ENCODE measurements at regions not wholly inside any gene's neighbourhood (a gene's known extent, or its start where the extent isn't known, plus 50 kb on each side); places are given as distances from the start of the nearest gene placed in this dataset.
A peak's percentile ranks its signal among the peaks of the same experiment; 100 is the strongest.
"Not testable (repeated sequence)": the region's sequence is repeated elsewhere in the genome, so short reads cannot be mapped to it uniquely, and the experiment has no call there.

DNA sequence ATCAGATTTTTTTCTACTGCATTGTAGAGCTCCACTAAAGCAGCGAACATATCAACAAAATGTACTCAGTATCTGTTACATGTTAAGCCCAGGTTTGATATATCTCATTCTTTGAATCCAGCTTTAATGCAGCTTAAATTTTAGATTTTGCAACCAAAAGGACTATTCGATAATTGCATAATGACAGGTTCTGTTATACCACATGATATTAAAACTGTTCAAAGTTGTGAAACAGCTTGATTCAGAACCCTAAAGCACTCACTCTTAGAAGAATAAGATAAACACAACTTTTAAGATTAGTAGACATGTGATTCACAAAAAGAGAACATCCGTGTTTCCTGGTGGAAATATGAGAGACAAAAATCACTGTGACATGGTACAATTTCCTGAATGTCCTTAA lies 427.9 kb downstream of the CDH11 start:
- Histone ChIP-seq H3K9me3 (ENCODE audit: low read depth, low read length) (no peaks in the 10 kb centered on the region), H3K27ac (no peak overlapping the region), H3K9ac (ENCODE audit: insufficient read length) (no peak overlapping the region), H3K36me3 (ENCODE audit: insufficient read depth, low read length) (no peaks in the 10 kb centered on the region), H3K4me3 (no peak overlapping the region)
- DNase-seq (ENCODE audit: low read depth, low spot score), result no peak
- TF ChIP-seq FOXP2 (optimal IDR thresholded peaks at IDR 0.05; ENCODE audit: control extremely low read depth, extremely low read length, insufficient read depth), result no peak
- no peak for TF ChIP-seq POLR2AphosphoS5 (IDR thresholded peaks at IDR 0.05; ENCODE audit: borderline replicate concordance, low read depth, low read length)
- no peak for TF ChIP-seq EZH2 (IDR thresholded peaks at IDR 0.05)

- DNase-seq (ENCODE audit: low read depth, low spot score), result no peak
- Histone ChIP-seq H3K27ac (no peak overlapping the region), H3K9me3 (ENCODE audit: low read depth, low read length) (no peaks in the 10 kb centered on the region), H3K36me3 (ENCODE audit: insufficient read depth, low read length) (no peaks in the 10 kb centered on the region), H3K9ac (ENCODE audit: insufficient read length) (no peak overlapping the region), H3K4me3 (no peak overlapping the region; the same call in 1 of the 2 replicates)
- TF ChIP-seq EZH2 (IDR thresholded peaks at IDR 0.05), result no peak
- no peak for TF ChIP-seq FOXP2 (optimal IDR thresholded peaks at IDR 0.05; ENCODE audit: control extremely low read depth, extremely low read length, insufficient read depth)
- no peak for TF ChIP-seq POLR2AphosphoS5 (IDR thresholded peaks at IDR 0.05; ENCODE audit: borderline replicate concordance, low read depth, low read length)
Observed at GRCh38 chr16:64687786-64688185, 434.1 kb downstream of the CDH11 start.

DNA sequence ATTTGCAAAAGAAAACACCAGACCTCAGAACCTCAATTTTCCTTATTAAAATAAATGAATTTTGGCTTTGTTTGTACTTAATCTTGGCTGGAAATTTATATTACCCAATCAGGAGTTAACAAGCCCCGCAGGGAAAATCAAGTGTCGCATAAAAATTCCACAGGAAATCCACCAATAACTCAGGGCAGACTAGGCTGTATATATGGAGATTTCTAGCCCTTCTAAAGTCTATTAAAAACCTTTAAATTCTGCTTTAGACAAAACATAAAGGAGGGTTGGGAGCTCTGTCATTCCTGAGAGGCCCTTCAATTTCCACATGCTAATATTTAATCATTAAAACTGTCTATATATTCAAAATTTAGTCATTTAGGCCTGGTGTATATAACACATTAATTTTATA lies 434.7 kb downstream of the CDH11 start:
- no peaks in the 10 kb centered on the region for H3K9me3 ChIP-seq (ENCODE audit: low read depth, low read length)
- TF ChIP-seq EZH2 (IDR thresholded peaks at IDR 0.05), result no peak
- no peak for TF ChIP-seq FOXP2 (optimal IDR thresholded peaks at IDR 0.05; ENCODE audit: control extremely low read depth, extremely low read length, insufficient read depth)
- TF ChIP-seq POLR2AphosphoS5 (IDR thresholded peaks at IDR 0.05; ENCODE audit: borderline replicate concordance, low read depth, low read length), result peak; percentile 67; the same call in 1 of the 2 replicates
- DNase-seq (ENCODE audit: low read depth, low spot score), result peak; percentile 82

GRCh38 chr16:64679976-64680690 lies 441.7 kb downstream of the CDH11 start:
- no peak for DNase-seq (ENCODE audit: low read depth, low spot score)
- Histone ChIP-seq H3K27ac (no peak overlapping the region), H3K4me3 (no peak overlapping the region), H3K9ac (ENCODE audit: insufficient read length) (no peak overlapping the region), H3K36me3 (ENCODE audit: insufficient read depth, low read length) (no peaks in the 10 kb centered on the region), H3K9me3 (ENCODE audit: low read depth, low read length) (no peaks in the 10 kb centered on the region)
- TF ChIP-seq FOXP2 (optimal IDR thresholded peaks at IDR 0.05; ENCODE audit: control extremely low read depth, extremely low read length, insufficient read depth) (no peak), EZH2 (IDR thresholded peaks at IDR 0.05) (no peak)

More for the DNA sequence above, 434.7 kb downstream of the CDH11 start:
- Histone ChIP-seq H3K9ac (ENCODE audit: insufficient read length) (no peak overlapping the region), H3K36me3 (ENCODE audit: insufficient read depth, low read length) (no peaks in the 10 kb centered on the region), H3K27ac (no peak overlapping the region), H3K4me3 (no peak overlapping the region)

DNA sequence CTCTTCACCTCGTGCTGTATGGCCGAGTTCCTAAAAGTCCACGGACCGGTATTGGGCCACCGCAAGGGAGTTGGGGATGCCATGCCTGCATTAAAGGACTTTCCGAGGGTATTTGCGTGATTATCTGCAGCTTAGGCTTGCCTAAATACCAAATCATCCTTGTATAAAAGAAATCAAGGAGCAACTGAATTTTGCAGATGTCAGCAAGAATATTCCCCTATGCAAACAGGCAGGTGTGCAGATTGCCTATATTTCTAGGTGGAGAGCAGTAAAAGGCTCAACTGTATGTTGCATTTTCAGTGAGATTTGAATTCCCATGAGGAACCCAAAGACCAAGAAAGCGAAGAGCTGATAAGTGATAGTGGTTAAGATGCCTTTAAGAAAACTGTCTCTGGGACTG lies 452.3 kb downstream of the CDH11 start:
- H3K9me3 ChIP-seq (ENCODE audit: low read depth, low read length), result no peaks in the 10 kb centered on the region
- H3K27ac ChIP-seq, result no peak overlapping the region
- no peak for TF ChIP-seq EZH2 (IDR thresholded peaks at IDR 0.05)
- no peak for TF ChIP-seq FOXP2 (optimal IDR thresholded peaks at IDR 0.05; ENCODE audit: control extremely low read depth, extremely low read length, insufficient read depth)
- no peak for TF ChIP-seq POLR2AphosphoS5 (IDR thresholded peaks at IDR 0.05; ENCODE audit: borderline replicate concordance, low read depth, low read length)
- DNase-seq (ENCODE audit: low read depth, low spot score), result no peak
- H3K9ac ChIP-seq (ENCODE audit: insufficient read length), result no peak overlapping the region
- H3K36me3 ChIP-seq (ENCODE audit: insufficient read depth, low read length), result no peaks in the 10 kb centered on the region
- no peak overlapping the region for H3K4me3 ChIP-seq

DNA sequence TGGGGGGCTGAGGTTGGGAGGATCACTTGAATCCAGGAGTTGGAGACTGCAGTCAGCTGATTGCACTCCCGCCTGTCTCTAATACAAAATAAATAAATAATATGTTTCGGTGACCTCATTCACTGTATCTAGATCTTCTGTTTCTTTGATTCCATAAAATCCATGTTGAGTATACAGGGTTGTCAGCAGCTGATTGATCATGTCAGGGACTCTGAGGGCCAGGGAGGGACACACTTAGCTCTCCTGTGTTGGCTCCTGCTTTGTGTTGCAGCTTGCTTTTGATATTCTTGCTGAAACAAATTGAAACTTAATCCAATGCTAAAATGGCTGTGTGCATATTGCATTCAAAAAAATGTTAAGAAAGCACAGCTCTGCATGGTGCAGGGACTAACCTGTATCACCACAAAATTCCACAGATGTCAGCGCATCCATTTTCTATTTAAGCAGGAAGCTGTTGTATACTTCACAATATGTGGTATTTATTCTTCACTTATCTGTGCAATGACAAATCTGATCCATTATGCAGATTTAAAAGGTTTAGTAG lies 454.5 kb downstream of the CDH11 start:
- TF ChIP-seq EZH2 (IDR thresholded peaks at IDR 0.05), result no peak
- no peak for TF ChIP-seq POLR2AphosphoS5 (IDR thresholded peaks at IDR 0.05; ENCODE audit: borderline replicate concordance, low read depth, low read length)
- TF ChIP-seq FOXP2 (optimal IDR thresholded peaks at IDR 0.05; ENCODE audit: control extremely low read depth, extremely low read length, insufficient read depth), result no peak
- H3K4me3 ChIP-seq, result no peak overlapping the region
- H3K9ac ChIP-seq (ENCODE audit: insufficient read length), result no peak overlapping the region
- DNase-seq (ENCODE audit: low read depth, low spot score), result no peak
- no peaks in the 10 kb centered on the region for H3K9me3 ChIP-seq (ENCODE audit: low read depth, low read length)
- H3K27ac ChIP-seq, result no peak overlapping the region
- H3K36me3 ChIP-seq (ENCODE audit: insufficient read depth, low read length), result no peaks in the 10 kb centered on the region

DNA sequence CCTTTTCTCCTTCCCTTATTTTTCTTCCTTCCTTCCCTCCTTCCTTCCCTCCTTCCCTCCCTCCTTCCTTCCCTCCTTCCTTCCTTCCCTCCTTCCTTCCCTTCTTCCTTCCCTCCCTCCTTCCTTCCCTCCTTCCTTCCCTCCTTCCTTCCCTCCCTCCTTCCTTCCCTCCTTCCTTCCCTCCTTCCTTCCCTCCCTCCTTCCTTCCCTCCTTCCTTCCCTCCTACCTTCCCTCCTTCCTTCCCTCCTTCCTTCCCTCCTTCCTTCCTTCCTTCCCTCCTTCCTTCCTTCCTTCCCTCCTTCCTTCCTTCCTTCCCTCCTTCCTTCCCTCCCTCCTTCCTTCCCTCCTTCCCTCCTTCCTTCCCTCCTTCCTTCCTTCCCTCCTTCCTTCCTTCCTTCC lies 459.6 kb downstream of the CDH11 start:
- H3K4me3 ChIP-seq; H3K27ac ChIP-seq; DNase-seq (ENCODE audit: low read depth, low spot score); H3K36me3 ChIP-seq (ENCODE audit: insufficient read depth, low read length); H3K9ac ChIP-seq (ENCODE audit: insufficient read length); H3K9me3 ChIP-seq (ENCODE audit: low read depth, low read length): not testable (repeated sequence)

DNA sequence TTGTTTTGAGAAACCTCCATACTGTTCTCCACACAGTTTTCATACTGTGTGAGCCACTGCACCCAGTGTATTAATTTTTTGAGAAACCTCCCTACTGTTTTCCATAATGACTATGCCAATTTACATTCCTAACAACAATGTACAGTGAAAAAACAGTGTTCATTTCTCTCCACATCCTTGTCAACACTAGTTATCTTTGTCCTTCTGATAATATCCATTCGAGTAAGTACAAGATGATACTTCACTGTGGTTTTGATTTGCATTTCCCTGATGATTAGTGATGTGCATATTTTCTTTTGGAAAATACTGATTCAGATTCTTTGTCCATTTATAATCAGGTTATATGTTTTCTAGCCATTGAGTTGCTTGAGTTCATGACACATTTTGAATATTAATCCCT lies 462.0 kb downstream of the CDH11 start:
- Histone ChIP-seq H3K27ac (no peak overlapping the region), H3K36me3 (ENCODE audit: insufficient read depth, low read length) (no peaks in the 10 kb centered on the region), H3K4me3 (no peak overlapping the region), H3K9ac (ENCODE audit: insufficient read length) (no peak overlapping the region), H3K9me3 (ENCODE audit: low read depth, low read length) (no peaks in the 10 kb centered on the region)
- no peak for DNase-seq (ENCODE audit: low read depth, low spot score)
- TF ChIP-seq FOXP2 (optimal IDR thresholded peaks at IDR 0.05; ENCODE audit: control extremely low read depth, extremely low read length, insufficient read depth) (no peak), EZH2 (IDR thresholded peaks at IDR 0.05) (no peak), POLR2AphosphoS5 (IDR thresholded peaks at IDR 0.05; ENCODE audit: borderline replicate concordance, low read depth, low read length) (no peak)

Measured in SK-N-MC (cell line).